HL-60 (cell line): ENCODE measurements at regions not wholly inside any gene's neighbourhood (a gene's known extent, or its start where the extent isn't known, plus 50 kb on each side); places are given as distances from the start of the nearest gene placed in this dataset.
"Not testable (repeated sequence)": the region's sequence is repeated elsewhere in the genome, so short reads cannot be mapped to it uniquely, and the experiment has no call there.

Experiments used
- GABPA ChIP-seq: IDR thresholded peaks from 2 replicates; pipeline ENCODE4 v1.6.1; 2012; ENCODE audit warnings: low read depth
- POLR2AphosphoS5 ChIP-seq: IDR thresholded peaks from 2 replicates; pipeline ENCODE4 v1.6.1; 2012; ENCODE audit warnings: low read depth
- SPI1 ChIP-seq: IDR thresholded peaks from 2 replicates; pipeline ENCODE4 v1.6.1; 2012; ENCODE audit warnings: low read depth, mild to moderate bottlenecking, borderline replicate concordance
- TF ChIP-seq, protein P1 (sequence below): IDR thresholded peaks from one replicate; pipeline ENCODE4 v1.5.1; 2011; ENCODE audit warnings: low read length, control low read depth, inconsistent platforms; ENCODE audit not compliant: insufficient read depth
- TF ChIP-seq, protein P2 (sequence below): IDR thresholded peaks from 2 replicates; pipeline ENCODE4 v1.6.1; 2012; ENCODE audit warnings: low read depth; ENCODE audit not compliant: insufficient replicate concordance

DNA sequence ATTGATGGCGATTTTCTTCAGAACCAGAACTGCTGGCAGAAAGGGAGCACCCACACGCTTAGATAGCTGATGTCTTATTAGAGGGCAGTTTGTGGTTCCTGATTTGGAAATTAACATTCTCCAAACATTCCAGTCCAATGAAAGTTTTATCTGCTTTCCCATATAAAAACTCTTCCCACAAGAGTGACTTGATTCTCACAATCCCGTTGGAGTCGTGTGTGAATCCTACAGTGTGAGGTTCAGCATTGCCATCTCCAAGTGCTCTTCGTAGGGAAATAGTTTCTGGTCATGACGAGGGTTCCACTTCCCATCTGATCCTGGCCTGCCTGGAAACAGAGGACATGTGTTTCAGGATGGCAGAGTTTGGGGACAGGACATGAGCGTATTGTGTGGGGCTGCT lies 105.4 kb upstream of the CCZ1B start:
- TF ChIP-seq POLR2AphosphoS5, SPI1, GABPA: not testable (repeated sequence)
- TF ChIP-seq, protein P1, sequence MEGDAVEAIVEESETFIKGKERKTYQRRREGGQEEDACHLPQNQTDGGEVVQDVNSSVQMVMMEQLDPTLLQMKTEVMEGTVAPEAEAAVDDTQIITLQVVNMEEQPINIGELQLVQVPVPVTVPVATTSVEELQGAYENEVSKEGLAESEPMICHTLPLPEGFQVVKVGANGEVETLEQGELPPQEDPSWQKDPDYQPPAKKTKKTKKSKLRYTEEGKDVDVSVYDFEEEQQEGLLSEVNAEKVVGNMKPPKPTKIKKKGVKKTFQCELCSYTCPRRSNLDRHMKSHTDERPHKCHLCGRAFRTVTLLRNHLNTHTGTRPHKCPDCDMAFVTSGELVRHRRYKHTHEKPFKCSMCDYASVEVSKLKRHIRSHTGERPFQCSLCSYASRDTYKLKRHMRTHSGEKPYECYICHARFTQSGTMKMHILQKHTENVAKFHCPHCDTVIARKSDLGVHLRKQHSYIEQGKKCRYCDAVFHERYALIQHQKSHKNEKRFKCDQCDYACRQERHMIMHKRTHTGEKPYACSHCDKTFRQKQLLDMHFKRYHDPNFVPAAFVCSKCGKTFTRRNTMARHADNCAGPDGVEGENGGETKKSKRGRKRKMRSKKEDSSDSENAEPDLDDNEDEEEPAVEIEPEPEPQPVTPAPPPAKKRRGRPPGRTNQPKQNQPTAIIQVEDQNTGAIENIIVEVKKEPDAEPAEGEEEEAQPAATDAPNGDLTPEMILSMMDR = not testable (repeated sequence)
- TF ChIP-seq, protein P2, sequence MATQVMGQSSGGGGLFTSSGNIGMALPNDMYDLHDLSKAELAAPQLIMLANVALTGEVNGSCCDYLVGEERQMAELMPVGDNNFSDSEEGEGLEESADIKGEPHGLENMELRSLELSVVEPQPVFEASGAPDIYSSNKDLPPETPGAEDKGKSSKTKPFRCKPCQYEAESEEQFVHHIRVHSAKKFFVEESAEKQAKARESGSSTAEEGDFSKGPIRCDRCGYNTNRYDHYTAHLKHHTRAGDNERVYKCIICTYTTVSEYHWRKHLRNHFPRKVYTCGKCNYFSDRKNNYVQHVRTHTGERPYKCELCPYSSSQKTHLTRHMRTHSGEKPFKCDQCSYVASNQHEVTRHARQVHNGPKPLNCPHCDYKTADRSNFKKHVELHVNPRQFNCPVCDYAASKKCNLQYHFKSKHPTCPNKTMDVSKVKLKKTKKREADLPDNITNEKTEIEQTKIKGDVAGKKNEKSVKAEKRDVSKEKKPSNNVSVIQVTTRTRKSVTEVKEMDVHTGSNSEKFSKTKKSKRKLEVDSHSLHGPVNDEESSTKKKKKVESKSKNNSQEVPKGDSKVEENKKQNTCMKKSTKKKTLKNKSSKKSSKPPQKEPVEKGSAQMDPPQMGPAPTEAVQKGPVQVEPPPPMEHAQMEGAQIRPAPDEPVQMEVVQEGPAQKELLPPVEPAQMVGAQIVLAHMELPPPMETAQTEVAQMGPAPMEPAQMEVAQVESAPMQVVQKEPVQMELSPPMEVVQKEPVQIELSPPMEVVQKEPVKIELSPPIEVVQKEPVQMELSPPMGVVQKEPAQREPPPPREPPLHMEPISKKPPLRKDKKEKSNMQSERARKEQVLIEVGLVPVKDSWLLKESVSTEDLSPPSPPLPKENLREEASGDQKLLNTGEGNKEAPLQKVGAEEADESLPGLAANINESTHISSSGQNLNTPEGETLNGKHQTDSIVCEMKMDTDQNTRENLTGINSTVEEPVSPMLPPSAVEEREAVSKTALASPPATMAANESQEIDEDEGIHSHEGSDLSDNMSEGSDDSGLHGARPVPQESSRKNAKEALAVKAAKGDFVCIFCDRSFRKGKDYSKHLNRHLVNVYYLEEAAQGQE = not testable (repeated sequence)
